Panc1 (cell line): ENCODE measurements at regions not wholly inside any gene's neighbourhood (a gene's known extent, or its start where the extent isn't known, plus 50 kb on each side); places are given as distances from the start of the nearest gene placed in this dataset.

Experiments
- ATAC-seq: fragments of 200-7000 bp; cut with Tn5 transposase; 2 replicates; pipeline ENCODE4 v1.9.1; 2020; ENCODE audit warnings: mild to moderate bottlenecking, moderate library complexity
- BruUV-seq: library from RNA; stranded (reverse); fragments of 400-500 nt; replicated peaks from 2 replicates; lab custom pipeline; 2021; lab: Mats Ljungman, UMichigan
- CTCF ChIA-PET: fragments of 300-600 bp; sonication (Branson Sonifier 250); formaldehyde crosslinking; loops from one replicate; lab custom pipeline; 2022; ENCODE audit warnings: antibody characterized with exemption; lab: Charles Lee
- POLR2A ChIA-PET: fragments of 300-600 bp; sonication (Branson Sonifier 250); formaldehyde crosslinking; loops from one replicate; lab custom pipeline; 2022; ENCODE audit warnings: antibody characterized with exemption; lab: Charles Lee
- DNase-seq: peaks from one replicate; pipeline ENCODE4 v3.0.0-alpha.2; 2010; ENCODE audit warnings: low read depth, low spot score
- H3K27ac ChIP-seq: 2 replicates; pipeline ENCODE4 v1.5.1; 2011; ENCODE audit warnings: mild to moderate bottlenecking, low read length, inconsistent platforms
- H3K27me3 ChIP-seq: fragments of 200-500 bp; sonication (Bioruptor generic); 2 replicates; pipeline ENCODE4 v1.6.0; 2014; ENCODE audit warnings: low read length, inconsistent platforms; ENCODE audit not compliant: control insufficient read depth, insufficient read depth
- H3K36me3 ChIP-seq: fragments of 200-500 bp; sonication (Bioruptor generic); 2 replicates; pipeline ENCODE4 v1.5.1; 2014; ENCODE audit warnings: inconsistent platforms, mild to moderate bottlenecking, low read length, moderate library complexity; ENCODE audit not compliant: control insufficient read depth, insufficient read depth
- H3K4me1 ChIP-seq: 2 replicates; pipeline ENCODE4 v1.5.1; 2011; ENCODE audit warnings: inconsistent platforms, mild to moderate bottlenecking, low read length, moderate library complexity; ENCODE audit not compliant: control insufficient read depth, insufficient read depth
- H3K4me3 ChIP-seq, 2 experiments: 2 replicates each; pipeline ENCODE4 v1.5.1; 2011 to 2012; ENCODE audit warnings: low read depth in 2 of 2, low read length in 2 of 2, mild to moderate bottlenecking in 2 of 2, inconsistent platforms in 1 of 2, moderate library complexity in 1 of 2
- H3K9me3 ChIP-seq: fragments of 200-500 bp; sonication (Bioruptor generic); 2 replicates; pipeline ENCODE4 v1.5.1; 2014; ENCODE audit warnings: low read depth, mild to moderate bottlenecking, inconsistent platforms, low read length, moderate library complexity; ENCODE audit not compliant: control insufficient read depth, insufficient read depth
- CTCF ChIP-seq: fragments of 450-650 bp; IDR thresholded peaks from 2 replicates; pipeline ENCODE4 v1.5.1; 2017; ENCODE audit warnings: mild to moderate bottlenecking
- POLR2AphosphoS5 ChIP-seq: IDR thresholded peaks from 2 replicates; pipeline ENCODE4 v1.6.1; 2012; ENCODE audit warnings: mild to moderate bottlenecking, low read depth, low read length, moderate library complexity
- REST ChIP-seq, 2 experiments: IDR thresholded peaks; 2 replicates each; pipeline ENCODE4 v1.6.1; 2011 to 2012; ENCODE audit warnings: low read depth in 2 of 2, control low read depth in 1 of 2, low read length in 1 of 2, mild to moderate bottlenecking in 1 of 2, moderate library complexity in 1 of 2; ENCODE audit not compliant: insufficient read depth in 1 of 2
- SIN3A ChIP-seq: IDR thresholded peaks from 2 replicates; pipeline ENCODE4 v1.6.1; 2012; ENCODE audit warnings: low read depth, mild to moderate bottlenecking, low read length, moderate library complexity, borderline replicate concordance; ENCODE audit not compliant: insufficient read depth
- TCF7L2 ChIP-seq: IDR thresholded peaks from 2 replicates; pipeline ENCODE4 v1.6.1; 2011; ENCODE audit warnings: mild to moderate bottlenecking, low read depth, low read length, inconsistent platforms
- in situ Hi-C: cut with HindIII; loops from 2 replicates; pipeline ENCODE4 v1.10.0; 2016; ENCODE audit warnings: low sequenced_read_pairs, low pct_unique_long_range_greater_than_20kb
- intact Hi-C: fragments of 100-400 bp; cut with micrococcal nuclease; formaldehyde crosslinking; loops from one replicate; pipeline ENCODE4 v1.10.0; 2022; ENCODE audit not compliant: unreplicated experiment

GRCh38 chr3:106338582-106339214, 469.9 kb upstream of the CBLB start:
- ChIA-PET CTCF (no interaction called here), POLR2A (no interaction called here)
- Histone ChIP-seq H3K4me3 (no peak overlapping the region), H3K9me3 (no peaks in the 10 kb centered on the region), H3K36me3 (no peaks in the 10 kb centered on the region), H3K27me3 (no peaks in the 10 kb centered on the region), H3K27ac (no peak overlapping the region), H3K4me1 (no peaks in the 10 kb centered on the region)
- no peak for TF ChIP-seq TCF7L2
- no peak for TF ChIP-seq CTCF
- TF ChIP-seq SIN3A = no peak
- TF ChIP-seq REST (IDR thresholded peaks at IDR 0.05; ENCODE audit: insufficient read depth in 1 of 2, low read depth in 2 of 2, low read length in 1 of 2) = no peak
- no peak for TF ChIP-seq POLR2AphosphoS5
- in situ Hi-C loops = no loop called here
- intact Hi-C loops = no loop called here
- DNase-seq (no peak), ATAC-seq (no peak)
- no TSS peak for BruUV-seq

- DNase-seq = no peak
- intact Hi-C loops = no loop called here
- no peaks in the 10 kb centered on the region for H3K9me3 ChIP-seq
- TF ChIP-seq POLR2AphosphoS5 (no peak), SIN3A (no peak)
- in situ Hi-C loops = no loop called here
- no TSS peak for BruUV-seq
- no peak for ATAC-seq
- CTCF ChIA-PET = no interaction called here
- POLR2A ChIA-PET = no interaction called here
- H3K36me3 ChIP-seq = no peaks in the 10 kb centered on the region
- no peaks in the 10 kb centered on the region for H3K4me1 ChIP-seq
- H3K27ac ChIP-seq = no peak overlapping the region
- no peaks in the 10 kb centered on the region for H3K27me3 ChIP-seq
- no peak overlapping the region for H3K4me3 ChIP-seq
These were observed 470.7 kb upstream of the CBLB start for GRCh38 chr3:106339551-106339950.

GRCh38 chr3:106341087-106341486, 472.3 kb upstream of the CBLB start:
- in situ Hi-C loops = no loop called here
- POLR2A ChIA-PET = no interaction called here

More at GRCh38 chr3:106341087-106341486, 472.3 kb upstream of the CBLB start:
- CTCF ChIA-PET = no interaction called here
- no TSS peak for BruUV-seq
- H3K4me3 ChIP-seq = no peak overlapping the region
- no peak for TF ChIP-seq POLR2AphosphoS5
- TF ChIP-seq REST (IDR thresholded peaks at IDR 0.05; ENCODE audit: insufficient read depth in 1 of 2, low read depth in 2 of 2, low read length in 1 of 2) = no peak
- no peak for TF ChIP-seq TCF7L2
- TF ChIP-seq SIN3A = no peak
- TF ChIP-seq CTCF = no peak
- no peaks in the 10 kb centered on the region for H3K27me3 ChIP-seq
- H3K36me3 ChIP-seq = no peaks in the 10 kb centered on the region
- no peaks in the 10 kb centered on the region for H3K4me1 ChIP-seq
- no peak overlapping the region for H3K27ac ChIP-seq
- intact Hi-C loops = no loop called here
- no peaks in the 10 kb centered on the region for H3K9me3 ChIP-seq
- ATAC-seq = no peak
- DNase-seq = no peak
